GM12865 (cell line): ENCODE measurements at regions not wholly inside any gene's neighbourhood (a gene's known extent, or its start where the extent isn't known, plus 50 kb on each side); places are given as distances from the start of the nearest gene placed in this dataset.

ENCODE experiments used
- DNase-seq: peaks from one replicate; pipeline ENCODE4 v3.0.0; 2010; ENCODE audit warnings: low read depth
- H3K4me3 ChIP-seq: 2 replicates; pipeline ENCODE4 v1.5.1; 2011; ENCODE audit warnings: mild to moderate bottlenecking, low read depth, low read length, control low read depth
- TF ChIP-seq, protein P1 (sequence below): IDR thresholded peaks from 2 replicates; pipeline ENCODE4 v1.5.1; 2011; ENCODE audit warnings: low read length, control low read depth, low read depth, inconsistent platforms; ENCODE audit not compliant: insufficient read depth; ENCODE audit errors: missing control alignments

DNA sequence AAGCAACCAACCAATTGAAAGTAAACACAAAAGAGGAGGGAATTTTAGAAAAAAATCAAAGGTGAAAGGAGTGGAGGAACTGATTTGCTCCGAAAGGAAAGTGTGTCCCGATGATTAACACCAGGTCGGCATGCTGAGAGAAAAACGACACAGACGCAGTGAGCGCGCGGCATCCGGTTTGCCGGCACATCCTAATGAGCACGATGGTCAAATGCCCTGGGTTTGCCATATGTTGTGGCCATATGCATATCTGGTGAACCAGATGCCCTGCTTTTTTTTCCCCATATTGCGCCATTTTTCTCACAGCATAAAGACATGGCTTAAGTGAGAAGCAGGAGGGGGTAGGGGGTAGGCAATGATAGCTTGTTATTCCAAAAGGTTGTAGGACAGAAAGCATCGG, 626.7 kb downstream of the BCL11A start:
- no peak for DNase-seq
- no peak overlapping the region for H3K4me3 ChIP-seq
- TF ChIP-seq, protein P1, sequence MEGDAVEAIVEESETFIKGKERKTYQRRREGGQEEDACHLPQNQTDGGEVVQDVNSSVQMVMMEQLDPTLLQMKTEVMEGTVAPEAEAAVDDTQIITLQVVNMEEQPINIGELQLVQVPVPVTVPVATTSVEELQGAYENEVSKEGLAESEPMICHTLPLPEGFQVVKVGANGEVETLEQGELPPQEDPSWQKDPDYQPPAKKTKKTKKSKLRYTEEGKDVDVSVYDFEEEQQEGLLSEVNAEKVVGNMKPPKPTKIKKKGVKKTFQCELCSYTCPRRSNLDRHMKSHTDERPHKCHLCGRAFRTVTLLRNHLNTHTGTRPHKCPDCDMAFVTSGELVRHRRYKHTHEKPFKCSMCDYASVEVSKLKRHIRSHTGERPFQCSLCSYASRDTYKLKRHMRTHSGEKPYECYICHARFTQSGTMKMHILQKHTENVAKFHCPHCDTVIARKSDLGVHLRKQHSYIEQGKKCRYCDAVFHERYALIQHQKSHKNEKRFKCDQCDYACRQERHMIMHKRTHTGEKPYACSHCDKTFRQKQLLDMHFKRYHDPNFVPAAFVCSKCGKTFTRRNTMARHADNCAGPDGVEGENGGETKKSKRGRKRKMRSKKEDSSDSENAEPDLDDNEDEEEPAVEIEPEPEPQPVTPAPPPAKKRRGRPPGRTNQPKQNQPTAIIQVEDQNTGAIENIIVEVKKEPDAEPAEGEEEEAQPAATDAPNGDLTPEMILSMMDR, result no peak

DNA sequence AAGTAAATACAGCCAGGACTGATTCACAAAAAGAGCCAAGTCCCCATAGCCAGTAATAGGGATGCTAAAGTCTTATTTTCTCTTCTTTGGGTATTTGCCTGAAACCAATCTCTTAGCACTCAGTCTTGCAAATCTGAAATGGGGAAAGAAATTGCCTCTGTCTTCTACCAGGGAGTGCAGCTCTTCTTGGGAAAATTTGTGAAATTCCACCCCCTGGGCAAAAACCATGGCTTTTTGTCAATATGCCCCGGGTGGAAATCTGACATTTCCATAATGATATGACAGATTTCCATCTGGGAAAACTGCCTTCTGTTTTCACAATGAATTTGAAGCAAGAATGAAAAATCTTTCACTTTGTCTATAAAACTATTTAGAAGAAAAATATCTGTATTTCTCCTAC, 628.1 kb downstream of the BCL11A start:
- no peak for DNase-seq
- no peak overlapping the region for H3K4me3 ChIP-seq
- TF ChIP-seq, protein P1, result no peak

DNA sequence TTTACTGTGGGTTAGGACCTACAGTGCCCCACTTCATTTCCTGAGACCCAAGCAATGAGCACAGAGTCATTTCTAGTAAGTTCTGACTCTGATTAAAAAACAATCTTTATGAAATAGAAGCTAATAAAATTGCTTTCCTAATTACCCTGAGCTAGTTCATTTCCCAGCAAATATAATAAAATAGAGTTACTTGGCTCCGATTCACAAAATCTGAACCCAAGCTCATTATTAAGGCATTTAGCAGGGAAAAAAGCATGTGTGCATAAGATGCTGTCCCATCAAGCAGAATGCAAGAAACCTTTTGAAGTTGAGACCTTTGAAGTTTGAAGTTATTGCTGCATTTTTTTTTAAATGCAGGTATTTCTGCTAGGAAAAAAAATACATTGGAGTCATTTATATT, 629.1 kb downstream of the BCL11A start:
- no peak overlapping the region for H3K4me3 ChIP-seq
- TF ChIP-seq, protein P1, result no peak
- DNase-seq, result no peak

DNA sequence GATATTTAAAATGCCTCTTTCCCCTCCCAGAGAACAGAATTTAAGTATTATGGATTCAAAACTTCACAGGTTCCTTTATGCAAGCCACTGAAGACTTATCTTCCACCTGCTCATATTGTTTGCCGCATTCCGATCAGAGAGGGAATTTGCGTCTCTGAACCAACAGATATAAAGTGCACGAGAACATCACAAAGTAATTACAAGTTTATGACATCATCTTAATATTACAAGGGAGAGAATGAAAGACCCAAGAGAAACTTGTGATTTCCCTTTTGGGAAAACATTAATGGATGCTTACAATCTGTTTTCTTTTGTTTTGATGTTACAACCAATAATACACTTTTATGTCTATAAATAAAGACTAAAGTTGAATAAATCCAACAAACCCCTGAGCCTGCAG, 631.0 kb downstream of the BCL11A start:
- no peak for DNase-seq
- H3K4me3 ChIP-seq, result no peak overlapping the region
- TF ChIP-seq, protein P1, result no peak

DNA sequence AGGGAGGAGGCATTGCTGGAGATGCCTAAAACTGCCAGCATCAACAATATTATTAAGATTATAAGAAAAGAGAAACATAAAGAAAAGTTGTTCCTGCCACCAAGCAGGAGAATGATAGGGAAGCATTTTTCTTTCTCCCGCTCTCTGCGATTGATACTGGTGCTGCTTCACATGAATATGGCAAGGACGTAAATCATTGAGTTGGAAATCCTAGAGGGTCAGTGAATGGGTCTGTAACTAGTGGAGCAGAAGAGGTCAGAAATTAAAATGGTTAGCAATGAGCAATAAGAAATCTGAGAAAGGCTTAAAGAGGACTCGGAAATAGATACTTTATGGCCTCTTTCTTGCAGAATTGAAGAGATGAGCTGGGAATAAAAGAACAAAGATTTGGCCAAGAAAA, 631.7 kb downstream of the BCL11A start:
- TF ChIP-seq, protein P1, result no peak
- H3K4me3 ChIP-seq, result no peak overlapping the region
- DNase-seq, result no peak

DNA sequence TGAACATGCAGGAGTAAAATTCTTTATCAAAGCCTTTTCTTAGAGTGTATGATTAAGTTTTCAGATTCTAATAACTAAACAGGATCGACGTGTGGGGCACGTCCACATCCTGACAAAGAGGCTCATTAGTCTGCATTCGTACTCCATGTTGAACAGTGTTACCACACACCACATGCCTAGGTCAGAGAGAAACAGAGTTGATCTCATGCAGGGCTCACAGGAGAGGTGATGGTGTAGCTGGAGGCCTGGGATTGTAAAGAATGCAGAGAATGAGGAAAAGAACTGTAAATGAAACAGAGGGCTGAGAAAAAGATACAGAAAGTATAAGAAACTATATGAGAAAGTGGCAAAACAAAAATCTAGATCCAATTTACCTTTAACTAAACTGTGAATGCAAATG, 632.5 kb downstream of the BCL11A start:
- DNase-seq, result no peak
- H3K4me3 ChIP-seq, result no peak overlapping the region
- TF ChIP-seq, protein P1, result no peak

DNA sequence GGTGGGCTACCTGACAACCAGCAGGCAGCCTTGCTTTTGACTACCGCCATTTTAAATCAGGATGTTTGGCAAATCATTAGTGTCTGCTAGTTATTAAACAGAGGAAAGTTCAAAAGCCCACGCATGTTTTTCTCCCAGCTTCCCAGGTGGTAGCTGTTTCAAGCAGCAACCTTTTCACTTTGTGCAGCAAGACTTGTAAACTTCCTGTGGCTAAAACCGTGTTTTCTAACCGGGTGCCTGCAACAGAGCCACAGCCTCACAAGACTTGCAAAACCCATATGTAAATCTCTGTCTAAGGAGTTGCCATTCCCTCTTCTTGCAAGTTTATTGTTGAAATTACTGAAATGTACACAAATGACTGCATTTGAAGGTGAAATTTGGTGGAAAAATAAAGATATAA, 633.1 kb downstream of the BCL11A start:
- TF ChIP-seq, protein P1, result no peak
- no peak for DNase-seq

More for the DNA sequence above, 633.1 kb downstream of the BCL11A start:
- no peak overlapping the region for H3K4me3 ChIP-seq
